ENCODE measurements at regions not wholly inside any gene's neighbourhood (a gene's known extent, or its start where the extent isn't known, plus 50 kb on each side); places are given as distances from the start of the nearest gene placed in this dataset.

- CTCF ChIA-PET, result interaction anchor here (1.6 to 1.7 kb wide), 2 partner anchors 10 to 37 kb away, joined by 3 to 6 read pairs; no protein-coding TSS in a partner anchor
- TF ChIP-seq CTCF (IDR thresholded peaks at IDR 0.05; ENCODE audit: control extremely low read depth, extremely low read depth, low read depth, missing control alignments), result no peak
- POLR2A ChIA-PET, result no interaction called here
- no peak for DNase-seq (ENCODE audit: extremely low spot score)
These were observed 120.1 kb downstream of the SNX5 start for GRCh38 chr20:17848249-17849048.

GRCh38 chr20:17845701-17846475 lies 122.7 kb downstream of the SNX5 start:
- POLR2A ChIA-PET, result no interaction called here
- no peak for TF ChIP-seq CTCF (IDR thresholded peaks at IDR 0.05; ENCODE audit: control extremely low read depth, extremely low read depth, low read depth, missing control alignments)
- no peak for DNase-seq (ENCODE audit: extremely low spot score)
- CTCF ChIA-PET, result interaction anchor here (1.6 kb wide), 1 partner anchor 163 kb away, joined by 4 read pairs; the partner anchor contains the start of gene RRBP1

- POLR2A ChIA-PET, result no interaction called here
- CTCF ChIA-PET, result interaction anchor here (1.1 to 1.6 kb wide), 2 partner anchors 162 to 163 kb away, joined by 3 to 4 read pairs; partner anchors contain the start of gene RRBP1
- DNase-seq (ENCODE audit: extremely low spot score), result no peak
- TF ChIP-seq CTCF (IDR thresholded peaks at IDR 0.05; ENCODE audit: control extremely low read depth, extremely low read depth, low read depth, missing control alignments), result no peak
These were observed 123.9 kb downstream of the SNX5 start for GRCh38 chr20:17844549-17845298.

- CTCF ChIA-PET, result interaction anchor here (1.1 kb wide), 1 partner anchor 162 kb away, joined by 3 read pairs; the partner anchor contains the start of gene RRBP1
- POLR2A ChIA-PET, result no interaction called here
- no peak for TF ChIP-seq CTCF (IDR thresholded peaks at IDR 0.05; ENCODE audit: control extremely low read depth, extremely low read depth, low read depth, missing control alignments)
- DNase-seq (ENCODE audit: extremely low spot score), result no peak
These were observed 124.5 kb downstream of the SNX5 start for GRCh38 chr20:17844133-17844429.

GRCh38 chr20:17843246-17844132 lies 125.1 kb downstream of the SNX5 start:
- CTCF ChIA-PET, result interaction anchor here (1.1 kb wide), 1 partner anchor 162 kb away, joined by 3 read pairs; the partner anchor contains the start of gene RRBP1

More at GRCh38 chr20:17843246-17844132, 125.1 kb downstream of the SNX5 start:
- TF ChIP-seq CTCF (IDR thresholded peaks at IDR 0.05; ENCODE audit: control extremely low read depth, extremely low read depth, low read depth, missing control alignments), result no peak
- DNase-seq (ENCODE audit: extremely low spot score), result no peak
- POLR2A ChIA-PET, result no interaction called here

Data from GM10248 (cell line).